Heart left ventricle (tissue), 13 donors: ENCODE measurements at regions not wholly inside any gene's neighbourhood (a gene's known extent, or its start where the extent isn't known, plus 50 kb on each side); places are given as distances from the start of the nearest gene placed in this dataset.

Experiments used
- POLR2A ChIP-seq, 2 donors: fragments of 450-650 bp; IDR thresholded peaks; one replicate each; pipeline ENCODE4 v1.6.1; 2017; ENCODE audit warnings: antibody characterized with exemption in 2 of 2, mild to moderate bottlenecking in 2 of 2, moderate library complexity in 2 of 2
- TF ChIP-seq, protein P1 (sequence below), 12 donors: fragments of 200-600 bp; sonication (generic) in 4 of 12; IDR thresholded peaks; one replicate each; pipeline versions ENCODE4 v1.5.0 to v1.8.0; 2018 to 2022; ENCODE audit warnings: antibody characterized with exemption in 12 of 12, mild to moderate bottlenecking in 5 of 12
- donor health status: ischemic (EF 13 %, LVEDD 7.1; RV severe dilation, severe dysfunction).
- donor health status: DM: no; HTN: yes; CAD: no.
- donor health status: DM: no; HTN: no; CAD: no.
- donor health status: ischemic (EF 25% LVEDD 6.9; RV normal size, moderate dysfunction).
- donor health status: ischemic (EF 25% LVEDD 5.7; RV mildly dilated, moderate dysfunction).
- donor health status: ischemic (EF 35%, LVEDD 5.7; RV mildly dilated, moderate dysfunction).
- donor health status: nonischemic (EF 11% LVEDD 7.7; RV severe dilation, severe dysfunction).
- donor health status: DM: yes; HTN: yes; CAD: no.
- donor health status: PGD.
- donor health status: ischemic (EF 29% LVEDD 5.4; RV normal size, mild dysfunction).
- donor health status: nonischemic (EF 23%, LVEDD 6.1; RV moderate dilation, normal function).

DNA sequence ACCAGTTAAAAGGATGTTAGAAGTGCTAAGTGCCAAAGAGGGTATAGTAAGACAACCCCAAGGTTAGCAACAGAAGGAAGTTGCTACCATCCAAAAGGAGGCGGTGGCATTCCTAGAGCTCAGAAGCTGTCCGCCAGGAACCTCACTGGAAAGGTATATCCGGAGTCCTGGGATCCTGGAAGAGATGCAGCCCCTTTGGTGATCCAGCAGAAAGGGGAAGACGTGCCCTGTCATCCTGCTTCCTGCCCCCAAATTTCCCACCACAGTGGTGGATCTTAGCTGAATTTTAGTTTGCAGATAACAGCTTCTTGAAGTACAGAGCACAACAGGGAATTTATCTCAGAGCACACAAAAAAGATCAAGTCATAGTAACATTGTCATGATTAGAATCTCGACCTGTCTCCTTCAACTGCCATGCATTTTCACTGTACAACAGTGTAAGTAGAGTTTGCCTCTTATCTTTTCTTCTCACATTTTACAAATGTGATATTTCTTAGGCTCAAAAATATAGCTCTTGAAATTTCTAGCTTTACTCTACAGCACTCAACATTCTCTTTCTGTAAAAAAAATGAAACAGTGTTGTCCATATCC lies 526.3 kb downstream of the SOX5 start:
- TF ChIP-seq, protein P1, sequence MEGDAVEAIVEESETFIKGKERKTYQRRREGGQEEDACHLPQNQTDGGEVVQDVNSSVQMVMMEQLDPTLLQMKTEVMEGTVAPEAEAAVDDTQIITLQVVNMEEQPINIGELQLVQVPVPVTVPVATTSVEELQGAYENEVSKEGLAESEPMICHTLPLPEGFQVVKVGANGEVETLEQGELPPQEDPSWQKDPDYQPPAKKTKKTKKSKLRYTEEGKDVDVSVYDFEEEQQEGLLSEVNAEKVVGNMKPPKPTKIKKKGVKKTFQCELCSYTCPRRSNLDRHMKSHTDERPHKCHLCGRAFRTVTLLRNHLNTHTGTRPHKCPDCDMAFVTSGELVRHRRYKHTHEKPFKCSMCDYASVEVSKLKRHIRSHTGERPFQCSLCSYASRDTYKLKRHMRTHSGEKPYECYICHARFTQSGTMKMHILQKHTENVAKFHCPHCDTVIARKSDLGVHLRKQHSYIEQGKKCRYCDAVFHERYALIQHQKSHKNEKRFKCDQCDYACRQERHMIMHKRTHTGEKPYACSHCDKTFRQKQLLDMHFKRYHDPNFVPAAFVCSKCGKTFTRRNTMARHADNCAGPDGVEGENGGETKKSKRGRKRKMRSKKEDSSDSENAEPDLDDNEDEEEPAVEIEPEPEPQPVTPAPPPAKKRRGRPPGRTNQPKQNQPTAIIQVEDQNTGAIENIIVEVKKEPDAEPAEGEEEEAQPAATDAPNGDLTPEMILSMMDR (IDR thresholded peaks at IDR 0.05): no peak
- no peak for TF ChIP-seq POLR2A (IDR thresholded peaks at IDR 0.05)
